NOMO-1 treated with DMSO at 0.1 percent for 48 hours (cell line): ENCODE measurements at regions not wholly inside any gene's neighbourhood (a gene's known extent, or its start where the extent isn't known, plus 50 kb on each side); places are given as distances from the start of the nearest gene placed in this dataset.
A peak's percentile ranks its signal among the peaks of the same experiment; 100 is the strongest.
"Not testable (repeated sequence)": the region's sequence is repeated elsewhere in the genome, so short reads cannot be mapped to it uniquely, and the experiment has no call there.

ENCODE experiments used
- DNase-seq: peaks from one replicate; lab custom pipeline; 2025; ENCODE audit not compliant: unreplicated experiment; lab: John Stamatoyannopoulos, UW

- DNase-seq: no peak
These were observed 85.7 kb upstream of the RALGPS2 start for GRCh38 chr1:178639326-178639725.

- no peak for DNase-seq
These were observed 82.8 kb upstream of the RALGPS2 start for GRCh38 chr1:178642282-178642681.

DNA sequence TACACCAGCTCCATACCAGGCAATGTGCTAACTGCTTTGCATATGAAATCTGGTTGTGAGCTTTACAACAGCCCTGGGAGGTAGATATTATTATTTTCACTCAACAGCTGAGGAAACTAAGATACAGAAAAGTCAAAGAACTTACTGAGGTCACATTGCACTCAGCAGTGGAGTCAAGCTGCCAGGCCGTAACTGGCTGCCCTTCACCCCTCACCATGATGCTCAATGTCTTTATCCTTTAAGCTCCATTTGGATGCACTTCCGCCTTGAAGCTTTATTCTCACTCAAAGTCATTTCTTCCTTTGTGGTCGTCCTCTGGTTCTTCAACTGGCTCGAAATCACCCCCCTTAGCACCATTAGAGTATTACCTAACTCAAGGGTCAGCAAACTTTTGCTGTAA, 81.7 kb upstream of the RALGPS2 start:
- no peak for DNase-seq

- no peak for DNase-seq
These were observed 81.2 kb upstream of the RALGPS2 start for GRCh38 chr1:178643831-178644230.

DNA sequence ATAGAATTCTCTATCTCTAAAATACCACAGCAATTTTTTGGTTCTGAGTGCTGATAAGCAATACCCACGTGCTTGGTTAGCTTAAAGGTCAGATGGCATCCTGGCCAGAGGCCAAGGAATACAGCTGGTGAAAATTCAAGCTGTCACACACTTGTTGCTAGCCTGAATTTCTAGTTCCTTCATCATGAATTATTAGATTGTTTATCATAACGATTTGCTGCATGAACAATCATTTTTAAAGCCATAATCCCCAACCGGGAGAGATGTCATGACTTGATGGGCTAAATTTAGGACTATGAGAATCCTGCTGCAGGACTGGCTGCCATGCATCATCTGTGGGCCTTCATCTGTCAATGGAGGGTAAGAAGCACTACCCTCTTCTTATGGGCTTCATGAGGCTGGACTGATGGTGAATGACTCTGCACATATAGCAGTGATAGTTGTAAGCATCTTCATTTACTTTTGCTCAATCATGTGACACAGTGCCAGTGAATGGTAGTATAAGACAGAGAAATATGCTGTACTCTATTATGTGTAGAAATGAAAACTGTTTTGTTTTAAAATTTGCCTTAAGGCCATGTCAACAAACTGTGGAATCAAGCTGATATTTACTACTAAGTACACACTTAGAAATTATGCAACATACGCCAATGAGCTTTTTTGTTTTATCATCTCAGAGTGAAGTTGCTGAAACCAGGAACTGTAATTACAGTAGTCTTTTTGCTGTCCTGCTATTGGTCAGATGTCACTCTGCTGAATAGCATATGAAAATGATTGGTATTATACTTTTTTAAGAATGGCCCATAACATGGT, 80.5 kb upstream of the RALGPS2 start:
- no peak for DNase-seq

DNA sequence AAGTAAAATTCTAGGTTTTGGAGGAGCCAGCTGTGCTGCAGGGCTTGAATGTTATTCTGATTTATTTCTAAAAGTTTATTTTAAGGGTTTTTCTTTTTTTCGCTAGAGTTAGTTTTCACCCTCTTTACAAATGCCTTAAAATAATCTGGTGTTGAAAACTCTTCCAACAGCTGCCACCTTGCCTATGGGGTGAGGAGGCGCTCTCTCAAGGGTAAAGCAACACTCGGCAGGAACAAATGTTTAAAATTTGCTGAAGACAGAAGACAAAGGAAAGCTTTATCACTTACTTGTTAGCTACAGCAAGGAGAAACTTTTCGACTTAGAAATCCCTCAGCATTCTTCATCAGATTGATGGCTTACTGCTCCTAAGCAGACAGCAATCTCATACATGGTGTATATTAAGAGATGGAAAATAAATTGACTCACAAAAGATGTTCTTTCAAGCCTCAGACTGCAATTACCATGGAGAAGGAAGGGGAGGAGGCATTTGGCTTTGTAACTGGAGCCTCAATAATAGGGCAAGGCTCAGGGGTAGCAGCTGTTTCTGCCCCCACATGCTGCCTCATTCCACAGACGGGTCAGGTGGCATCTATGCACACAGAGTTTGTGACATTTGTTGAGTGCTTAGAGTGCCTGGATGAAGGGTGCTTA, 79.8 kb upstream of the RALGPS2 start:
- DNase-seq: no peak

DNA sequence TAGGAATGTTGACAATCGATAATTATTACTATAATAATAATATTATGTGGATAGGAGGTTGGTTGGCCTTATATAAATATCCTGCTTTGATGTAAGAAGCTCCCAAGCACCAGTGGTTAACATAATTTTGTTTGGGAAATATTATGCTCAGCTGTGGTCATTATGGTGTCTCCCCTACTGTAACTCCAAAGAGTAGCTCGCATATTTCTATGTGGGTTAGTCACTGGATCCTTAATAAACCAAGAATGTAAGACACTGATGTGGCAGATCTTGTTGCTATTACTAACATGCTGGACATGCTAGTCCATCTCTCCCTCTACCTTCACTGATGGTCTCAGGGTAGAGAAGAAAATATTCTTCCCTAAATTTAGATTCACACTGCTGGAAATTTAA, 79.2 kb upstream of the RALGPS2 start:
- no peak for DNase-seq

- no peak for DNase-seq
These were observed 78.2 kb upstream of the RALGPS2 start for GRCh38 chr1:178646821-178647220.

GRCh38 chr1:178648151-178648550, 76.9 kb upstream of the RALGPS2 start:
- DNase-seq: no peak

GRCh38 chr1:178649582-178650350, 75.3 kb upstream of the RALGPS2 start:
- DNase-seq: no peak

DNA sequence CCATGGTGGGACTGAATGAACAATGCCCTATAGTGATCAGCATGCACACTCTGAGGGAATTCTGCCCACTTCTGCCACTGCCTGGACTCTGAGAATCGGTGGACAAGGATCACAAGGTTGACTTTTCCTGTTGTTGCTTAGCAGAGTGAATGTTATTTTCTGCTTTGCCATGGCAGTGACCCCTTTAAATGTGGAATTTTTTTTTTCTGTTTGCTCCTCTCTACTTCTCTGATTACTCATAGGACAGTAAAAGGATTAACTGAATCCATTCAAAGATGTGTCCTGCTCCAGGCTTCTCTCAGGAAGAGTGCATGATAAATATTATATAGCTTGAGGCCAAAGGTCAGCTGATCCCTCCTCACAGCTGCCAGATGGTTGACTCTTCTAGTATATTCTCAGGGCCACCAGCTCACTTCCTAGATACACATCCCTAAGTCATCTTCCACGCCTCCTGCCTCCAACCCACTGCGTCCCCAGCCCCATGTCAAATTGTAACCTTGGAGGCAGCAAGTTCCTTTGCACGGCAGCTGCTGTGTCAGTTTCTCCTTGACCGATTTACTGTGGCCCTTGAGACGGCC, 74.0 kb upstream of the RALGPS2 start:
- DNase-seq: no peak

GRCh38 chr1:178651742-178652141, 73.3 kb upstream of the RALGPS2 start:
- no peak for DNase-seq

DNA sequence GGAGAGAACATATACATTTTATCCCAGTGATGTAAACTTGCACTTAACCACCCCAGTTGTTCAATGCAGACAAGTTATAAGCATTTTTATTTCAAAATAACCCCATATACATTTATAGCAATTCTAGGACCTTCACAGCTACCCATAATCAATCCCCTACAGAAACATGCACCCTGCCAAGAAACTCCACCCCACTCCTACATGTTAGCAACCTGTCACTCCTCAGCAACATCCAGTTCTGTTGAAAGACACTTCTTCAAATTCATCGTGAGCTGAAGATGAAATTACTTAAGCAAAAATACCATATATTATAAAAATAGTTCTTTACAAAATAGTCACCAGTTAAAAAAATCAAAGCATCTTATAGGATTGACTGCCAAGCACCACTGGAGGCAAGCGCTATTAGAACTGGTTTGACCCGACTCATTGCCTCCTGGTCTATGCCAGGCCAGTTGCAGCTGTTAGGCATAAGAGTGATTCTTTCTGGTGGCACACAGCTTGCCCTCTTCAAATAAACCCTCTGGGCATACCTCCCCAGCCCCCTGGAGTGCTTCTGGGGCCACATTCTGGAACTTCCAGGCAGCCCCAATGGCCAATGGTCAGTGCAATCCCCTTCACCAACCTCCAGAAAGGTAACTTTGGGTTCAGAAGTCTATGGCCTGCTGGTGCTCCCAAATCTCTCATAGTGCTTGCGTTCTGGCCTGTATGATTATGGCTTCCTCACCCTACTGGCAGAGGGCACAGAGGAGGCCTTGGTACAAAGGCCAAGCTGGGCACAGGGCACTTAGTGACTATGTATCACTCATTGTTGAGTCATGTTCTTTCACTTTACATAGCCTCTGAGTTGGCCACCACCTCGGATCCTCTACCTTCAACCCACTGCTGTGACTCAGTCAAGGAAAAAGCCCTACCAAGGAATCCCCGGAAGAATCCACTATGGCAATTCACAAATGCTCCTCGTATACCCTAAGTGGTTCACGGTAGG, 72.2 kb upstream of the RALGPS2 start:
- no peak for DNase-seq

DNA sequence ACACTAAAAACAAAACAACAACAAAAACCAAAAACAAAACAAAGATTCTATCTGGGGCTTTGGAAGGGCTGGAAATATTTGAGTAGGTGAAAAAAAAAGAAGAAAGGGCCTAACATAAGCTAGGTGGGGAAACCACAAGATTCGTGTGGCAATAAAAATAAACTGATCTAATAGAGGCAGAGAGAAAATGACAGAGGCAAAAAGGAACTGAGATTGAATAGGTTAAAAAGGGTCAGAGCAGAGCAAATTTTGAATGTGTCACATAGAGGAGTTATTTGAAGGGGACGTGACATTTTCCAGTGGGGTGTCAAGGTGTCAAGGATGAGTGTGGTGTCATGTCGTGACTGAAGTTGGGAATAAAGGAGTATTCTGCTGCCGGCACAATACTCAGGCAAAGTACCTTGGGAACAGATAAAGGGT, 65.2 kb upstream of the RALGPS2 start:
- peak; percentile 66 for DNase-seq

DNA sequence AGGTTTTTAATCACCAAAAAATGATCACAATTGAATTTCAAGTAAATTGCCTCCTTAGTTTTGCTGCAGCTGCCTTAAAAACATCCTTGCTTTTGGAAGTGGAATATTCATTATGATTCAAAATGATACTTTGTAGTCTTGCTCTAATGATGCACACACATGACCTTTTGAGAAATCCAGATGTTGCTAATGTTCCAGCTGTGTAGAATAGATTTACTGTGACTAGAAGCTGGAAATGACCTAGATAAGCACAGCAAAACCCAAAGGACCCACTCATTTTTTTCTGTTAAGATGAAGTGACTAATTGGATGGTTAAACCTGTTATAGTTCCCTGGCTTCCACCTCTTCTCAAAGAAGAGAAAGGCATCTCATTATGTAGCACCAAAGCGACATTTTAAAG, 64.6 kb upstream of the RALGPS2 start:
- DNase-seq: no peak

- DNase-seq: peak; percentile 89
These were observed 60.8 kb upstream of the RALGPS2 start for GRCh38 chr1:178664278-178664677.

GRCh38 chr1:178665579-178665978, 59.5 kb upstream of the RALGPS2 start:
- DNase-seq: no peak

GRCh38 chr1:178666891-178667290, 58.2 kb upstream of the RALGPS2 start:
- not testable (repeated sequence) for DNase-seq

GRCh38 chr1:178672434-178672833, 52.6 kb upstream of the RALGPS2 start:
- DNase-seq: no peak

GRCh38 chr1:178674559-178674958, 50.5 kb upstream of the RALGPS2 start:
- DNase-seq: not testable (repeated sequence)
